NCI-H2196 (cell line): ENCODE measurements at regions not wholly inside any gene's neighbourhood (a gene's known extent, or its start where the extent isn't known, plus 50 kb on each side); places are given as distances from the start of the nearest gene placed in this dataset.
"Not testable (repeated sequence)": the region's sequence is repeated elsewhere in the genome, so short reads cannot be mapped to it uniquely, and the experiment has no call there.

Source experiments
- DNase-seq: peaks from one replicate; lab custom pipeline; 2025; ENCODE audit not compliant: unreplicated experiment; lab: John Stamatoyannopoulos, UW

GRCh38 chr6:86118271-86118670, 475.6 kb upstream of the SYNCRIP start:
- no peak for DNase-seq

- DNase-seq = no peak
Observed at GRCh38 chr6:86107985-86108384, 465.3 kb upstream of the SYNCRIP start.

DNA sequence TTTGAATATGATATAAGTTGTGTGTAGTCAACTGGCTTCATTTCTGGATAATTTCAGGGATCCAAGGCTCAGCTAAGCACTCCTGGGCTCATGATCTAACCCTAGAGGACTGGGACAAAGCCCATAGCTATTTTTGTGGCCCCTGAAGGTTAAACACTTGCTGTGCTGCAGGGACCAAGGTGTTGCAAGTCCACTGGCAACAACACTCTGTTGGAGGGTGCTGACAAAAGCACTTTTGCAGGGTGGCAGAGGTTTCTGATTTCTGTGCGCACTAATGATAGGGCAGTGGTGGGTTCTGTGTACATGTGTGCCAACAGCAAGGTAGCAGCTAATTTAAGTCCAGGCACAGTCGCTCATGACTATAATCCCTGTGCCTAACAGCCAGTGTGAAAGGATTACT, 445.3 kb upstream of the SYNCRIP start:
- DNase-seq = no peak

GRCh38 chr6:86079938-86080337, 437.3 kb upstream of the SYNCRIP start:
- no peak for DNase-seq

GRCh38 chr6:86070151-86070550, 427.5 kb upstream of the SYNCRIP start:
- no peak for DNase-seq

DNA sequence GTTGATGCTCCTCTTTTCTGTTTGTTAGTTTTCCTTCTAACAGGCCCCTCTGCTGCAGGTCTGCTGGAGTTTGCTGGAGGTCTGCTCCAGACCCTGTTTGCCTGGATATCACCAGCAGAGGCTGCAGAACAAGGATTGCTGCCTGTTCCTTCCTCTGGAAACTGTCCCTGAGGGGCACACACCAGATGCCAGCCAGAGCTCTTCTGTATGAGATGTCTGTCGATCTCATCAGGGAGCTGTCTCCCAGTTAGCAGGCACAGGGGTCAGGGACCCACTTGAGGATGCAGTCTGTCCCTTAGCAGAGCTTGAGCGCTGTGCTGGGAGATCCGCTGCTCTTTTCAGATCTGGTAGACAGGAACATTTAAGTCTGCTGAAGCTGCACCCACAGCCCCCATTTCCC, 422.3 kb upstream of the SYNCRIP start:
- DNase-seq = not testable (repeated sequence)

DNA sequence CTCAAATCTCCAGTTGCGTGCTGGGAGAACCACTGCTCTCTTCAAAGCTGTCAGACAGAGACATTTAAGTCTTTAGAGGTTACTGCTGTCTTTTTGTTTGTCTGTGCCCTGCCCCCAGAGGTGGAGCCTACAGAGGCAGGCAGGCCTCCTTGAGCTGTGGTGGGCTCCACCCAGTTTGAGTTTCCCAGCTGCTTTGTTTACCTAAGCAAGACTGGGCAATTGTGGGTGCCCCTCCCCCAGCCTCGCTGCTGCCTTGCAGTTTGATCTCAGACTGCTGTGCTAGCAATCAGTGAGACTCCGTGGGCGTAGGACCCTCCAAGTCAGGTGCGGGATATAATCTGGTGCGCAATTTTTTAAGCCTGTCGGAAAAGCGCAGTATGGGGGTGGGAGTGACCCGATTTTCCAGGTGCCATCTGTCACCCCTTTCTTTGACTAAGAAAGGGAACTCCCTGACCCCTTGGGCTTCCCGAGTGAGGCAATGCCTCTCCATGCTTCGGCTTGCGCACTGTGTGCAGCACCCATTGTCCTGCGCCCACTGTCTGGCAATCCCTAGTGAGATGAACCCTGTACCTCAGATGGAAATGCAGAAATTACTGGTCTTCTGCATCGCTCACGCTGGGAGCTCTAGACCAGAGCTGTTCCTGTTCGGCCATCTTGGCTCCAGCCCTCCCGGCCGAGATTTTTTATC, 414.8 kb upstream of the SYNCRIP start:
- not testable (repeated sequence) for DNase-seq

GRCh38 chr6:86045038-86045437, 402.4 kb upstream of the SYNCRIP start:
- DNase-seq = no peak

DNA sequence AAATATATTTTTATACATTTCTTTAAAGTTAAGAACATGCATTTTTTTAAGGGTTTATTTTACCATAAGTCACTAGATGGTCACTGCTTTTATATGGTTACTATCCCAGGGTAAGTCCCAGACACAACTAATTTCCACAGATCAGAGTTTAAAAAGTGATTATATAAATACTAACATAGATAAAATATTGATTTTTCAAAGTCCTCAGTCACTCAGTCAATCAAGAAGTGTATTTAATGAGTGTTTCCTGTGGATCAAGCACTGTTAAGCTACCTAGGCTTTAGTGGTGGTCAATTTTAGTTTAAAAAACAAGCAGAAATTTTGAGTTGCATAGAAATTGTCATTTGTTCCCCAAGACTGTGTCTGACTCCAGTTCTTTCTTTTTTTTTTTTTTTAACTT, 399.5 kb upstream of the SYNCRIP start:
- DNase-seq = no peak

- no peak for DNase-seq
Observed at GRCh38 chr6:86031713-86032112, 389.0 kb upstream of the SYNCRIP start.

DNA sequence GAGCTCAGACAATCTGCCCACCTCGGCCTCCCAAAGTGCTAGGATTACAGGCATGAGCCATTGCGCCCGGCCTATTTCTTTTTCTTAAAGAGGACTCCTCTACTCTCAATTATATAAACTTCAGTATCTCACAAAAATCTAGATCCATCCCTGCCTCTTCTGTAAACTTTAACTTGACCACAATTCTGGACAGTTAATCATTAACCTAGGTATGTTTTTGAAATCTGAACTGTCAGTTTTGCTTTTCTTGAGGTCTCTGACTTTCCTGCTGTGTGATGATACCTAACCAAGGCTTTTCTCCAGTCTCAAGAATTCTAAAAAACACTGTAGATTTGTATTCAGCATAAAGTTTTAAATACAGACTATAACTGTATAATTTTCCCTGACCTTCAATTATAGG, 388.2 kb upstream of the SYNCRIP start:
- DNase-seq = no peak

- no peak for DNase-seq
Observed at GRCh38 chr6:86028776-86029175, 386.1 kb upstream of the SYNCRIP start.

- not testable (repeated sequence) for DNase-seq
Observed at GRCh38 chr6:86026890-86027289, 384.2 kb upstream of the SYNCRIP start.

DNA sequence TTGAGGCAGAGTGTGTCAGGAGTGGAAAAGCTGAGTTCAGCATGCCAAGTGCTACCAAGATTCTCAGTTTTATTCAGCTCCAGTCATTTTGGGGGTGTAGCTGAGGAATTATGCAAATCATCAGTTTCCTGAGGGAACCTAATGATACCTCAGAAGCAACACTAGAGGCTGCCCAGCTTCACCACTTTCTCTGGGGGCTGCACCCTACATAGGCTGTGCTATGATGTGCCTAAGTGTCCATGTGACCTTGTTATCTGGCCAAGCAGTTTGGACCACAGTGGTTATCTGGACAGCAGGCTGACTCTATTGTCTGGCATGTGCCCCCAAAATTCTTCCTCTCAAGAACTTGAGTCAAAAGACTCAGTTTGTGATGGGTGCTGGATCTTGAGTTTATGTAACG, 374.6 kb upstream of the SYNCRIP start:
- DNase-seq = no peak

DNA sequence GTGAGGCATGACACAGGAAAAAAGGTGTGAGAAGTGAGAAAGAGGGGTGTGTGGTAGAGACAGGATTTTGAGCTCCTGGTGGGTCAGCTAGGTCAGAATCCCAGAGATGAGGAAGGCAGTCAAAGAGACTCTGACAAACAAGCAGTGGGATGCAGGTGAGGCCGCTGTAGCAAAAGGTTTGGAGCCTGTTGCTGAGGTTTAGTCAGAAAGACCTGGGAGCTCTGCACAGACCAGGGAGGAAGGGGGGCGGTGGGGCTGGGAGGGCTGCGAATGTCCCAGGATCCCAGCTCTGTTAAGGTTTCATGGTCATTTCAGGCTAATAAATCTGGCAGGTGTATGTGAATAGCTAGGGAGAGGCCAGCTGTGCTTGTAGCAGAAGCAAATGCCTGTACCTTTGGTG, 373.9 kb upstream of the SYNCRIP start:
- DNase-seq = no peak

DNA sequence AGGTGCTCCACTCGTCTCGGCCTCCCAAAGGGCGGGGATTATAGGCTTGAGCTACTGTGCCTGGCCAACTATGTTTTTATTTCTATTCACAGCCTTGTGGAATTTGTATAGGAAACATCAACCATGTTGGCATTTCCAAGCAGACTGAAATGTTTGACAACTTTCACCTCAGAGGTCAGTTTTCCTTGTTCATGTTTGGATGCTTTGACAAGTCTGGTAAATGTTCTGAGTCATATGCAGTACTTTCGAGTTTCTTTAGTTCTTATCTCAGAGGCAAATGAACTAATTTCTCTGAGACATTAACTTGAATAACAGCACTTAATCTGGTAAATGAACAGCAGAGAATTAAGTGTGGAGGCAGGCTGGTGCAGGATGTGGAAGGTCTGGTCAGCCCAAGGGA, 373.4 kb upstream of the SYNCRIP start:
- no peak for DNase-seq

- DNase-seq = not testable (repeated sequence)
Observed at GRCh38 chr6:86012991-86013390, 370.3 kb upstream of the SYNCRIP start.

DNA sequence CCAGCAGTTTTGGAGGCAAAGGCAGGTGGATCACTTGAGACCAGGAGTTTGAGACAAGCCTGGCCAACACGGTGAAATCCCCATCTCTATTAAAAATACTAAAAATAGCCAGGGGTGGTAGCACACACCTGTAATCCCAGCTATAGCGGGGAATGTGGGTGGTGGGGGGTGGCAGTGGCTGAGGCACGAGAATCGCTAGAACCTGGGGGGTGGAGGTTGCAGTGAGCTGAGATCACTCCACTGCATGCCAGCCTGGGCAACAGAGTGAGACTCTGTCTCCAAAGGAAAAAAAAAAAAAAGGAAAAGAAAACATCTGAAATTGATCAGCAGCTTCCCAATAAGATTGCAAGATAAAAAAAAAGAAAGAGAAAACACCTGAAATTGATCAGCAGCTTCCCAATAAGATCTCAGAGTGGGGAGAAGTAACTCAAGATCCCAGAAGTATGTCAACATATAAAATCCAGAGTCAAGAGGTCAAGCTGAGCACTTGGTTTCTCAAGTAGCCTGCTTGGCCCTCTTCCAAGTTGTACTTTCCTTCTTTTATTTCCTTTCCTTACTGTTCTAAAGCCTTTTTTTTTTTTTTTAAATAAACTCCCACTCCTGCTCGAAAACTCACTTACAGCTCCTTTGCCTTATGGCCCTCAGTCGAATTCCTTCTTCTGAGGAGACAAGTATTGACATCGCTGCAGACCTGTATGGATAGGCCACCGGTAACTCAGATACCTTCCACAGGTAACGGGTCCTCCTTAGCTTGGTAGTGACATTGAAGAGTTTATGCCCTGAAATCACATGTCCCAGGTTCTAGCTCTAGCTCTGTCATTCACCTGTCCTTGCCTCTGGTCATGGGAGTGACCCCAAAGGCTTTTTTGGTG, 368.5 kb upstream of the SYNCRIP start:
- DNase-seq = no peak

DNA sequence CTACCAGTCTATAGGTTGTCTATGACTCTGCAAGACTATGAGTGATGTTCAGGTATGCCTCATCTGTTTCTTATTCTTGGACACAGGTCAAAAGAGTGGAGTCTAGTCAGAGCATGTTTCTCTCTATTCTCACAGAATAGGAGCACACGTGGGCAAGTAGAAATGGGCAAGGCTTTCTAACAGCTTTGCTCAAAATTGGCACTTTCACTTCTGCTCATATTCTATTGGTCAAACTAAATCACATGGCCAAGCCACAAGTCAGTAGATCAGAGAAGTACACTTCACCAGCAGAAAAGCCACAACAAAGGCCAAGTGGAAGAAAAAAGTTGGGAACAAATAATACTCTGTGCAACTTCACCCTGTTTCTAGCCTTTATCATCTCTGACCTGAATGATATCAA, 354.5 kb upstream of the SYNCRIP start:
- DNase-seq = no peak

- no peak for DNase-seq
Observed at GRCh38 chr6:85996034-85996375, 353.3 kb upstream of the SYNCRIP start.

GRCh38 chr6:85995339-85996033, 352.8 kb upstream of the SYNCRIP start:
- no peak for DNase-seq

DNA sequence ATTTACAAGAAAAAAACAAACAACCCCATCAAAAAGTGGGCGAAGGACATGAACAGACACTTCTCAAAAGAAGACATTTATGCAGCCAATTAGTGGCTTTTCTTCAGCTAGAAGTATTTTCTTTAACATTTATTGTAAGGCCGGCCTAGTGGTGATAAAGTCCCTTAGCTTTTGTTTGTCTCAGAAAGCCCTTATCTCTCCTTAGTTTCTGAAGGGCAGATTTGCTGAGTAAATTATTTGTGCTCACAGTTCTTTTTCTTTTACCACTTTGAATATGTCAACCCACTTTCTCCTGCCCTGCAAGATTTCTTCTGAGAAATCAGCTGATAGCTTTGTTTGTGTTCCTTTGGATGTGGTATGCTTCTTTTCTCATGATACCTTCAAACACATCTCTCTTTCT, 344.0 kb upstream of the SYNCRIP start:
- no peak for DNase-seq
